ENCODE measurements at regions not wholly inside any gene's neighbourhood (a gene's known extent, or its start where the extent isn't known, plus 50 kb on each side); places are given as distances from the start of the nearest gene placed in this dataset.

- no peak for TF ChIP-seq POLR2A (IDR thresholded peaks at IDR 0.05; ENCODE audit: extremely low read depth, insufficient read length)
- TF ChIP-seq MAX (IDR thresholded peaks at IDR 0.05; ENCODE audit: low read depth, low read length): no peak
- no peak for TF ChIP-seq CTCF (IDR thresholded peaks at IDR 0.05; ENCODE audit: low read depth, low read length)
These were observed 879.0 kb downstream of the BRD1 start for GRCh38 chr22:48948575-48949170.

Data from NB4 (cell line).